Activated CD4-positive, alpha-beta T cell treated with anti-CD3 and anti-CD28 coated beads, Interleukin-2, amount 10 ng/mL, durations not matched to agents 24 days and 14 days (primary cell): ENCODE measurements at regions not wholly inside any gene's neighbourhood (a gene's known extent, or its start where the extent isn't known, plus 50 kb on each side); places are given as distances from the start of the nearest gene placed in this dataset.

ENCODE experiments used
- DNase-seq: peaks from one replicate; pipeline ENCODE4 v3.0.0; 2022
- H3K27ac Mint-ChIP-seq: one replicate; pipeline ENCODE4 v1.8.0; 2022; ENCODE audit warnings: mild to moderate bottlenecking, mixed read lengths
- H3K27me3 Mint-ChIP-seq: one replicate; pipeline ENCODE4 v1.8.0; 2022; ENCODE audit warnings: mixed read lengths
- H3K36me3 Mint-ChIP-seq: one replicate; pipeline ENCODE4 v1.8.0; 2022; ENCODE audit warnings: low read depth, mild to moderate bottlenecking, mixed read lengths
- H3K4me1 Mint-ChIP-seq: one replicate; pipeline ENCODE4 v1.8.0; 2021; ENCODE audit warnings: mixed read lengths
- H3K4me3 Mint-ChIP-seq: one replicate; pipeline ENCODE4 v1.8.0; 2022; ENCODE audit warnings: mild to moderate bottlenecking, moderate library complexity, mixed read lengths
- H3K9me3 Mint-ChIP-seq: one replicate; pipeline ENCODE4 v1.8.0; 2021; ENCODE audit warnings: mixed read lengths
- intact Hi-C: fragments of 100-400 bp; cut with micrococcal nuclease; formaldehyde crosslinking; loops from one replicate; pipeline ENCODE4 v1.15.1; 2023

DNA sequence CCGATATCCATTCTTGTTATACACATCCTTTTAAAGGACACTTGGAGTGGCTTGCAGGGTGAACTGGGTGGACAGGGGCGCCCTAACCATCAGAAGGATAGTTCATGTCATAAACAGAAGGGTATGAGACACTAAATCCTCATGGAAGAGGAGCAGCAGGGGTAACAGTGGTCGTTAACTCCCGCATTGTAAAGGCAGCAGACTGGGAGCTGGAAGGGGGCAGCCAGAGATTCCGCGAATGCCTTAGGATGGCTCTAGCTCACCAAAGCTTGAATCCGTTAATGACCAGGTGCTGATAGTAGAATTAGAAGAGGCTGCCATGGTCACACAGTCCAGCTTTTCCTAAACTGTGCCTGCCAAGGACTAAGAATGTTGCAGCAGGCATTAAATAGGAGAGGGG, 85.2 kb upstream of the ANKRD34C start:
- Mint-ChIP-seq H3K9me3 (no peaks in the 10 kb centered on the region), H3K4me3 (no peak overlapping the region), H3K4me1 (no peaks in the 10 kb centered on the region), H3K27me3 (peaks cover 12% of the 10 kb centered on the region), H3K27ac (no peak overlapping the region), H3K36me3 (no peaks in the 10 kb centered on the region)
- DNase-seq = no peak
- intact Hi-C loops = no loop called here

DNA sequence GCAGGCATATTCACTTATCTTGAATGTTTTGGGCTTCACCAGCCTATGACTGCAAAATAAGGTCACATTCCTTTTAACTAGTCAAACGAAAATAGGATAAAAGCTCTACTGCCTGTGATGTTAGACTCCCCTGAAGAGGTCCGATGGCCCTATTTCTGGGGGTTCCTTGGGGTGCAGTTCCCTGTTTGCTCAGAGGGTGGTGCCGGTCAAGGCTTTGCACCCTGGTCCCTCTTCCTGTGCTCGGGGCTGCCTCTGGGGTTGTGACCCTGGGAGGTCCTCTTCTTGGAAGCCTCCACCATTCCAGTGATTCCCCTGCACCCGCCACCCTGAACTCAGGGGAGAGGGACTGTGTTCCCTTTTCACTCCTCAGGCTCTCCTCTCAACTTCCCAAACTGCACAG, 86.7 kb upstream of the ANKRD34C start:
- Mint-ChIP-seq H3K27me3 (peaks cover 9% of the 10 kb centered on the region), H3K27ac (no peak overlapping the region), H3K9me3 (no peaks in the 10 kb centered on the region), H3K4me3 (no peak overlapping the region), H3K36me3 (no peaks in the 10 kb centered on the region), H3K4me1 (no peaks in the 10 kb centered on the region)
- DNase-seq = no peak
- intact Hi-C loops = no loop called here

DNA sequence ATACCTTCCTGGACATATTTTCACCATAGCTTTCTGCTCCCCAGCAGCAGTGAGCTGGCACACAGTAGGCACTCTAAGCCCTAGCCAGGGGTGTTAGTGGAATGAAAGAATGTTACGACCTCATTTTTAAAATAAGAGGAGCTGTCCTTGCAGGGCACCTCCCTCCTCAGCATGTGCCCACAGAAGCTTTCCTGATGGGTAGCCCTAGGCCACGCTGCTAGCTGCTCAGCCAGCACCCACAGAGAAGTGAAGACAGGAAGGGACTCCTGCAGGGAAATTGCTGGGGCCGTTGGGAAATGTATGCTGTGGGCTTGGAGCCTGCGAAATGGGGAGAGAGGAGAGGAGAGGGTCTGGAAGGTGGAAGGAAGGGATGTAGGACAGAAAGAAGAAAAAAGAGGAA, 87.3 kb upstream of the ANKRD34C start:
- Mint-ChIP-seq H3K4me1 (no peaks in the 10 kb centered on the region), H3K36me3 (no peaks in the 10 kb centered on the region), H3K4me3 (no peak overlapping the region), H3K27me3 (peaks cover 9% of the 10 kb centered on the region), H3K27ac (no peak overlapping the region), H3K9me3 (no peaks in the 10 kb centered on the region)
- DNase-seq = no peak
- intact Hi-C loops = no loop called here

DNA sequence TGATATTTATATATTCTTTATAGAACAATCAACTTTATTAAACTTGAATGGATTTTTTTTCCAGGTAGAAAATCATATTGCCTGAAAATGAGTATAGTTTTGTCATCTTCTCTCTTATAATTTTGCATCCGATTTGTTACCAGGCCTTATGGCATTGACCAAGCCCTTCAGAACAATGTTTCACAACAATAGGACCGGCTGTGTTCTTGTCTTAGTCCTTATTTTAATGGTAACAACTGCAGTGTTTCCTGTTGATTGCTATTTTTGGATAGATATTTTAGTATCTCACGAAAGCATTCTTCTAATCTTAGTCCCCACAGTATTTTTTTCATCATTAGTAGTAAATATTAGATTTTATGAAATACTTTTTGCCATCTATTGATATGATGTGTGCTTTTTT, 88.1 kb upstream of the ANKRD34C start:
- Mint-ChIP-seq H3K9me3 (no peaks in the 10 kb centered on the region), H3K4me3 (no peak overlapping the region)

DNA sequence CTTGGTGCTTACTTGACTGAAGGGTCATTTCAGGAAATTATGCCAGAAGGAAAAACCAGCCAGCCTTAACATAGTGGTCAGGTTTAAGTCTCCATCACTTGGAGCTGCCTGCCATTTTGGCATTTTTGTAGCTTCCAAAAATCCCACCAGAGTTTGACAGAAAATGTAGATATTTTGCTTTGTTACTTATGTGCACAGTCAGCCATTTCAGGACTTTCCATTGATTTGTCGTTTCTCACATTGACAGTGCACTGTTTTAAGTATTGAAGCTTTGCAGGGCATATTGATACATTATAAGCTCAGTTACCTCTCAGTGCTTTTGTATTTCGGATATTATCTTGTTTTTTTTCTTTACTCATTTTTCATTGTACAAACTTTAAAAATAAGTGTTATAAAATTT, 89.0 kb upstream of the ANKRD34C start:
- Mint-ChIP-seq H3K4me3 (no peak overlapping the region), H3K4me1 (no peaks in the 10 kb centered on the region), H3K9me3 (no peaks in the 10 kb centered on the region), H3K27ac (no peak overlapping the region), H3K36me3 (no peaks in the 10 kb centered on the region), H3K27me3 (peaks cover 9% of the 10 kb centered on the region)
- DNase-seq = no peak
- intact Hi-C loops = no loop called here

More for the DNA sequence above, 88.1 kb upstream of the ANKRD34C start:
- intact Hi-C loops = no loop called here
- no peaks in the 10 kb centered on the region for H3K36me3 Mint-ChIP-seq
- no peaks in the 10 kb centered on the region for H3K4me1 Mint-ChIP-seq
- no peak overlapping the region for H3K27ac Mint-ChIP-seq
- DNase-seq = no peak
- peaks cover 9% of the 10 kb centered on the region for H3K27me3 Mint-ChIP-seq

DNA sequence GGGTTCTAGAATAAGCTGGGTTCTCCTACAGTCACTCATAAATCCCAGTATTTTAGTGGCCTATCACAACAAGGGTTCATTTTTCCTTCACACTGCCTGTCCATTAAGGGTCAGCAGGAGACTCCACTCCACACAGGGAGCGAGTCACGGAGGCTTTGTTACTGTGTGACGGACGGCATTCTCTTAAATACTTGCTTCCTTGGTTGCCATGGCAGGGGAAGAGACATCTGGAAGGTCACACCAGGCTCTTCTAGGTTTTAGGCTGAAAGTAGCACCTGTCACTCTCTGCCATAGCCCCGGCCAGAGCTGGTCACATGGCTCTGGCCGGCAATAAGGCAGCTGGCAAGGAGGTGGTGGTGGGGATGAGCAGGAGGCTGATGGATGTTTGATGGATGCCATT, 89.4 kb upstream of the ANKRD34C start:
- H3K4me3 Mint-ChIP-seq = no peak overlapping the region
- DNase-seq = no peak
- H3K27me3 Mint-ChIP-seq = peaks cover 9% of the 10 kb centered on the region
- H3K27ac Mint-ChIP-seq = no peak overlapping the region
- intact Hi-C loops = no loop called here
- no peaks in the 10 kb centered on the region for H3K36me3 Mint-ChIP-seq
- H3K4me1 Mint-ChIP-seq = no peaks in the 10 kb centered on the region
- H3K9me3 Mint-ChIP-seq = no peaks in the 10 kb centered on the region

DNA sequence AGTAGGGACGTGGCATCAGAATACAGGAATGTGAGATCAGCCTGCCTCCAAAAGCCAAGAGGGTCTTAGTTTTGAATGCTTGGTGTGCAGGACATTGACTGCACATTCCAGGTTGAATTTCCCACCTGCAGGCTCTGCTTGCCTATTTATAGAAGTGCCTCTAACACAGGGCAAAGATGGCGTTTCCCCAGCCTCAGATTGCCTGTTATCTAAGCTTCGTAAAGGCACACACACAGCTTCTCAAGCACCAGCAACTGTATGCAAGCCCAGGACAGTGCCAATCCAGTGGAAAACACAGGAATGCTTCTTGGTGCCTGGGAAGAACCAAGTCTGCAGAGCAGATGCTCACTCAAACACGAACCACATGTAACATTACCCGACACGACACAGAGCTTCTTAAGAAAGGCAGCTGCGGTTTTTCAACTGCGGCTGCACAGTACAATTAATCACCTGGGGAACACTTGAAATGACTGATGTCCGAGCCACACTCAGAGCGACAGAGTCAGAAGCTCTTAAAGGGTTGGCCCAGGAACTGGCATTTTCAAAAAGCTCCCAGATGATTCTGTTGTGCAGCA, 90.0 kb upstream of the ANKRD34C start:
- Mint-ChIP-seq H3K4me1 (no peaks in the 10 kb centered on the region), H3K4me3 (no peak overlapping the region), H3K27ac (no peak overlapping the region), H3K9me3 (no peaks in the 10 kb centered on the region), H3K36me3 (no peaks in the 10 kb centered on the region), H3K27me3 (peaks cover 9% of the 10 kb centered on the region)
- DNase-seq = no peak
- intact Hi-C loops = no loop called here

DNA sequence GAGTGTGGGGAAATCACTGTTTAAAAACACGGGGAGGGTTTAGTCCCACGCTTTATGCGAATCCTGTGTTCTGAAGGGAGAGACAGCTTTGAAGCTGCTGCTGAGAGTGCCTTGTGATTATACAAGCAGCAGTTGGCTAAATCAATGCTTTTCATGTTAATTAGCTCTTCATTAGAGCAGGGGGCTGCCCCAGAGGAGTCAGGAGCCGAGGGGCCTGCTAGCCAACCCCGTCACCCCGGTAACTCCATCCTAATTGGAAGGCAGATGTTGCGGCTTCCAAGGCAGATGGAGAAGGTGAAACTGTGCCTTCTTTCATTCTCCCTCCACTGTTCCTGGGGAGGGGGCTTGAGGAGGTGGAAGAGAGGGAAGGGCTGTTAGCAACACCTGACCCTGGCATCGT, 92.4 kb upstream of the ANKRD34C start:
- no peaks in the 10 kb centered on the region for H3K9me3 Mint-ChIP-seq
- no peaks in the 10 kb centered on the region for H3K36me3 Mint-ChIP-seq
- H3K4me1 Mint-ChIP-seq = no peaks in the 10 kb centered on the region
- intact Hi-C loops = no loop called here
- no peak overlapping the region for H3K4me3 Mint-ChIP-seq
- H3K27me3 Mint-ChIP-seq = peaks cover 5% of the 10 kb centered on the region
- DNase-seq = no peak
- no peak overlapping the region for H3K27ac Mint-ChIP-seq

DNA sequence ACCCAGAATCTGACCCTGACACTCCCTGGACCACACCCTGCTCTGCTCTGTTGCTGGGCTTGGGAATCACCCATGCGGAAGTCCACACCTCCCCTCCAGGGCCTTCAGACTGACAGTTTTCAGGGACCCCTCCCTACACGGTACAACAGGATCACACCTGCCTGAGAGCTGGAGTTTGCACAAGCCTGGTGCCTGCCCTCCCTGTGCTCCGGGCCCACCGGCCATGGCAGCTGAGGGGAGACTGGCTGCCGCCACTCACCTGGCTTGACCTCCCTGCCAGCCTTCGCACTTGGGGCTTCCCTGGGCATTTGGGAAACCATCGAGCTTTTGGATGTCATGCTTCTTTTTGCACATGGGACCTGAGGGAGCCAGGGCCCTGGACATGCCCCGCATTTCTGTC, 95.9 kb upstream of the ANKRD34C start:
- H3K27me3 Mint-ChIP-seq = peaks cover 5% of the 10 kb centered on the region
- H3K4me3 Mint-ChIP-seq = no peak overlapping the region
- H3K36me3 Mint-ChIP-seq = no peaks in the 10 kb centered on the region
- no peak for DNase-seq
- no peaks in the 10 kb centered on the region for H3K9me3 Mint-ChIP-seq
- no peaks in the 10 kb centered on the region for H3K4me1 Mint-ChIP-seq
- H3K27ac Mint-ChIP-seq = no peak overlapping the region
- intact Hi-C loops = no loop called here

DNA sequence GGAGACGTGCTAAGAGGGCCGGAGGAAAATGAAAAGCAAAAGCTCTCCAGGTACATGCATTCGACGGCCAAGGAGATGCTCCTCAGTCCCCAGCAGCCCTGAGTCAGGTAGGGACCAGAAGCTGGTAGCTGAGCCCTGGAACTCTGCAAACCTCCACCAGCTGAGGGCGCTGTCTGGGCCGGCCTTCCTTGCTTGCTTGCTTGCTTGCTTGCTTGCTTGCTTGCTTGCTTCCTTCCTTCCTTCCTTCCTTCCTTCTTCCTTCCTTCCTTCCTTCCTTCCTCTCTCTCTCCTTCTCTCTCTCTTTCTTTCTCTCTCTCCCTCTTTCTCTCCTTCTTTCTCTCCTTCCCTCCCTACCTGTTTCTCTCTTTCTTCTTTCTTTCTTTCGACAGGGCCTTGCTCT, 94.6 kb upstream of the RASGRF1 start:
- no peak overlapping the region for H3K27ac Mint-ChIP-seq
- H3K9me3 Mint-ChIP-seq = no peaks in the 10 kb centered on the region
- H3K36me3 Mint-ChIP-seq = no peaks in the 10 kb centered on the region
- peaks cover 5% of the 10 kb centered on the region for H3K27me3 Mint-ChIP-seq
- H3K4me1 Mint-ChIP-seq = no peaks in the 10 kb centered on the region
- peak; percentile 60 for DNase-seq
- no peak overlapping the region for H3K4me3 Mint-ChIP-seq
- intact Hi-C loops = loop anchor here (2.0 kb wide), 1 partner anchor 276 kb away; no protein-coding TSS in a partner anchor

DNA sequence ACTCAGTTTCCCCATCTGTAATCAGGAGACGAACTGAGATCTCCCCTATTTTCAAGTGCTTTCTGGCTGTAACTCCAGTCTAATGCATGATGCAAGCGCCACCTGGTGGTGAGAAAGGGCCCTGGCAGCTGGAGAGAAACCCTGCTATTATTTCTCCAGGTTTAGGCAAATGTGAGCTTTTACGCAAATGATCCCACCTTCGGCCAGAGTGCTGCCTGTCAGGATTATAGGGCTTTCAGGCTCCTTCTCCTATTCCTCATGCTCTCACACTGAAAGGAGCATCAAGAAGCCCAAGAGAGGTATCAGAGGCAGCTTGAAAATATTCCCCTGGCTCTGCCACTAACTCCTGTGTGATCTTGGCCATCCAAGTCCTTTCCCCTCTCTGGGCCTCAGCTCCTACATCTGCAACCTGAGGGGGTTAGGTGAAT, 93.9 kb upstream of the RASGRF1 start:
- H3K9me3 Mint-ChIP-seq = no peaks in the 10 kb centered on the region
- no peaks in the 10 kb centered on the region for H3K36me3 Mint-ChIP-seq
- no peaks in the 10 kb centered on the region for H3K4me1 Mint-ChIP-seq
- peak; percentile 89 for DNase-seq
- no peak overlapping the region for H3K4me3 Mint-ChIP-seq
- H3K27ac Mint-ChIP-seq = no peak overlapping the region
- H3K27me3 Mint-ChIP-seq = peaks cover 5% of the 10 kb centered on the region
- intact Hi-C loops = loop anchor here (1.0 to 2.0 kb wide), 2 partner anchors 156 to 276 kb away; no protein-coding TSS in a partner anchor

DNA sequence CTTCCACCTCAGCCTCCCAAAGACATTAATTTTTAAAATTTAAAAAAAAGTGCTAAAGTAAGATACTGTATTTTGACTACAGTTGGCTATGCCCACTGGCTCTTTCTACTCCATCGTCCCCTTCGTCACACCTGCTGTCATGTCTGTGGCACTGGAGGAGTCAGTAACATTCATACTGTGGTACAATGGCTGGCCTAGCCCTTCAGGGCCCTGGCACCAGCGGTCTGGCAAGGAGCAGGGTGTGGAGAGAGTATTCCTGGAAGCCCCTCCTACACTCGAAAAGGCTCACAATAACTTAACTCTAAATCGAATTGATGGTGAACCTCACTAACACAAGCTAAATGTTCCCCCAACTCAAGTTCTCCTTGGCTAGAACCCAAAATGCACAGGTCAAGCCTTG, 89.7 kb upstream of the RASGRF1 start:
- intact Hi-C loops = no loop called here
- Mint-ChIP-seq H3K27ac (no peak overlapping the region), H3K9me3 (no peaks in the 10 kb centered on the region), H3K4me1 (no peaks in the 10 kb centered on the region), H3K27me3 (peaks cover 14% of the 10 kb centered on the region), H3K4me3 (no peak overlapping the region), H3K36me3 (no peaks in the 10 kb centered on the region)
- DNase-seq = no peak

DNA sequence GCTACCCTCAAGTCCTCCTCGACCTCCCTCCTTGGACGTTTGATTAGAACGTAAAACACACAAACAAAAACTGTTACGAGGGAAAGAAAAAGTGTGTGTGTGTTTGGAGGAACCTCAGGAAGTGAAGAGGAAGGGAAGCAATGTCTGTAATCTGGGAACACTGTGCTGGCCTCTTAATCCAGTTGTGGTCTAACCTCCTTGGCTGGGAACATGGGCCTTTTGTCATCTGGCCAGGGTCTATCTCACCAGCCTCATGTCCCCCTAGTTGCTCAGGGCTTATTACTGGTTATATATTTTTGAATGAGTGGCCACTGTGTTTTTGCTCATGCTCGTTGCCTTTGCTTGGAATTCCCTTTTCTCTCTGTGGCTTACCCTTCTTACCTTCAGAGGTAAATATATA, 89.0 kb upstream of the RASGRF1 start:
- intact Hi-C loops = no loop called here
- H3K4me3 Mint-ChIP-seq = no peak overlapping the region
- H3K4me1 Mint-ChIP-seq = no peaks in the 10 kb centered on the region
- DNase-seq = no peak
- H3K36me3 Mint-ChIP-seq = no peaks in the 10 kb centered on the region
- H3K27ac Mint-ChIP-seq = no peak overlapping the region
- peaks cover 15% of the 10 kb centered on the region for H3K27me3 Mint-ChIP-seq
- no peaks in the 10 kb centered on the region for H3K9me3 Mint-ChIP-seq

DNA sequence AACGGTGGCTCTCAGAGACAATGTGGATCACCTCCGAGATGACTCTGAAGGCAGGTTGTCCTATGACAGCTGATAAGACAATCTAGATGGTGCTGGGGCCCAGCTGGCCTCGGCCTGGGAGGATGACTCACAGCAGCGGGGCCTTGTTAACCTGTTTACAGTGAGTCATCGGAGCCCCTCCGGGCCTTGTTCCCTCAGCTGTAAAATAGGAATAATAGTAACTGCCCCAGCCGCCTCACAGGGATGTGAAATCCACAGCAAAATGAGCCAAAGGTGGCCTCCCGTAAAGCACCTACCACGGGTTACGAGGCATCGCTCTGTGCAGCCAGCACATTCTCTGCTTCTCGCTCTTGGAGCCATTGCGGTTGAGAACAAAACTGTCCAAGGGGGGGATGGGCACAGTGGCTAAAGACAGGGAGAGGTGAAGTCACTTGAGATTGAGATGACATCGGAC, 88.6 kb upstream of the RASGRF1 start:
- Mint-ChIP-seq H3K4me1 (no peaks in the 10 kb centered on the region), H3K36me3 (no peaks in the 10 kb centered on the region), H3K27me3 (peaks cover 15% of the 10 kb centered on the region), H3K4me3 (no peak overlapping the region), H3K9me3 (no peaks in the 10 kb centered on the region), H3K27ac (no peak overlapping the region)
- no peak for DNase-seq
- intact Hi-C loops = no loop called here

DNA sequence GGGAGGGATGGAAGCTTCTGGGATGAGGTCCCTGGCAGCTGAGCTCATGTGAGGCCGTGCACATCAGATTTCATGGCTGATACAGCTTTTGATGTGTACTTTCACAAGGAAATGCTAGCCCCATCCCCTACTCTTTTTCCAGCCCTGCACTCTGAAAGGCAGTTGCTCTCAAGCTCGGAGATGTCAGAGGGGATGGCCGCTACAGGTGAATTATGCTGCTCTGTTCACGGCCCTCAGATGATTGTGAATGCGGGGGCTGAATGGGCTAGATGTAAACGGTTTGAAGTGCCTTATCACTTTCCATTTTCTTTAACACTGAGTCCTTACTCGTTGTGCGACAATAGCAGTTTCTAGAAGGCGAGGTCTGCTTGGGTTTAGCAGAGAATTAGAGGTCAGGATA, 88.0 kb upstream of the RASGRF1 start:
- Mint-ChIP-seq H3K4me3 (no peak overlapping the region), H3K27ac (no peak overlapping the region), H3K4me1 (no peaks in the 10 kb centered on the region), H3K36me3 (no peaks in the 10 kb centered on the region), H3K27me3 (peaks cover 15% of the 10 kb centered on the region), H3K9me3 (no peaks in the 10 kb centered on the region)
- intact Hi-C loops = no loop called here
- no peak for DNase-seq
